ENCODE measurements at regions not wholly inside any gene's neighbourhood (a gene's known extent, or its start where the extent isn't known, plus 50 kb on each side); places are given as distances from the start of the nearest gene placed in this dataset.

DNA sequence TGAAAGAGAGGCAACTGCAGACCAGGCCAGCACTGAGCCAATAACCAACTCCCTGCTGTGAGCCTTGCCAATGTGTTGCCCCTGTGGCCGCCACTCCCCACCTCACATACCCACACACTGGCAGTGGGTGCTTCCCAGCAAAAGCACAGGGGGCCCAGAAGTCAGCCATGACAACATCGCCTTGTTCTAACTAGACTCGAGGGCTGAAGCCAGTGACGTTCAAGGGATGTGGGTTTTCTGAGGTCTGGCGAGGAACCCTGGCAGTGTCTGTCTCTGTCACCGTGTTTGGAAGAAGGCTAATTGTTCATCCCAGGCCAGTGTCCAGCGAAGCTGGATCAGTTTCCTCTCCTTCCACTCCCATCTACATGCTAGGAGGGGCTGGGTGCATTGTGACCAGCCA, 311.8 kb upstream of the AMIGO2 start:
- TF ChIP-seq, protein P1, sequence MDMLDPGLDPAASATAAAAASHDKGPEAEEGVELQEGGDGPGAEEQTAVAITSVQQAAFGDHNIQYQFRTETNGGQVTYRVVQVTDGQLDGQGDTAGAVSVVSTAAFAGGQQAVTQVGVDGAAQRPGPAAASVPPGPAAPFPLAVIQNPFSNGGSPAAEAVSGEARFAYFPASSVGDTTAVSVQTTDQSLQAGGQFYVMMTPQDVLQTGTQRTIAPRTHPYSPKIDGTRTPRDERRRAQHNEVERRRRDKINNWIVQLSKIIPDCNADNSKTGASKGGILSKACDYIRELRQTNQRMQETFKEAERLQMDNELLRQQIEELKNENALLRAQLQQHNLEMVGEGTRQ (CRISPR knock-in tag; IDR thresholded peaks at IDR 0.05) = no peak
- TF ChIP-seq FOXJ3 (CRISPR knock-in tag; IDR thresholded peaks at IDR 0.05; ENCODE audit: borderline replicate concordance) (no peak), ARID4B (CRISPR knock-in tag; IDR thresholded peaks at IDR 0.05; ENCODE audit: borderline replicate concordance) (no peak), CTCF (IDR thresholded peaks at IDR 0.05) (no peak), ZNF219 (CRISPR knock-in tag; IDR thresholded peaks at IDR 0.05; ENCODE audit: borderline replicate concordance) (no peak), MAX (CRISPR knock-in tag; IDR thresholded peaks at IDR 0.05) (no peak), CREM (CRISPR knock-in tag; IDR thresholded peaks at IDR 0.05) (no peak), NR2C2 (CRISPR knock-in tag; IDR thresholded peaks at IDR 0.05) (no peak)

Data from WTC11 (cell line).